CD14-positive monocyte (primary cell): ENCODE measurements at regions not wholly inside any gene's neighbourhood (a gene's known extent, or its start where the extent isn't known, plus 50 kb on each side); places are given as distances from the start of the nearest gene placed in this dataset.

Experiments used
- DNase-seq, 3 donors: peaks; one replicate each; pipeline ENCODE4 v3.0.0-alpha.2; 2011 to 2022
- H2AFZ ChIP-seq: 2 replicates; pipeline ENCODE4 v1.6.0; 2012; ENCODE audit warnings: mild to moderate bottlenecking, low read depth, low read length, inconsistent platforms; ENCODE audit not compliant: insufficient read depth, poor library complexity, severe bottlenecking
- H3K27ac ChIP-seq, 2 donors: 1 replicate in 1 of 2; 2 replicates in 1 of 2; pipeline ENCODE4 v1.5.1; 2012 to 2013; ENCODE audit warnings: low read length in 2 of 2, control low read depth in 1 of 2, inconsistent platforms in 1 of 2, low read depth in 1 of 2, mild to moderate bottlenecking in 1 of 2
- H3K27me3 ChIP-seq, 2 donors: one replicate each; pipeline versions ENCODE4 v1.6.0 to v1.6.1; 2011 to 2013; ENCODE audit warnings: low read length in 2 of 2; ENCODE audit not compliant: control insufficient read depth in 2 of 2, insufficient read depth in 2 of 2
- H3K36me3 ChIP-seq, 2 donors: replicated peaks in 1 of 2; 1 replicate in 1 of 2; 2 replicates in 1 of 2; pipeline versions ENCODE4 v1.5.1 to v1.6.1; 2012 to 2013; ENCODE audit warnings: low read length in 2 of 2, control low read depth in 1 of 2, inconsistent platforms in 1 of 2, mild to moderate bottlenecking in 1 of 2; ENCODE audit not compliant: insufficient read depth in 2 of 2, control insufficient read depth in 1 of 2
- H3K4me1 ChIP-seq, 2 donors: 1 replicate in 1 of 2; 2 replicates in 1 of 2; pipeline versions ENCODE4 v1.5.1 to v1.6.1; 2012 to 2013; ENCODE audit warnings: low read length in 2 of 2, control low read depth in 1 of 2, inconsistent platforms in 1 of 2, mild to moderate bottlenecking in 1 of 2, moderate library complexity in 1 of 2; ENCODE audit not compliant: insufficient read depth in 2 of 2, control insufficient read depth in 1 of 2
- H3K4me2 ChIP-seq: replicated peaks from 2 replicates; pipeline ENCODE3; 2012; ENCODE audit warnings: low read length, moderate library complexity, mild to moderate bottlenecking; ENCODE audit not compliant: poor library complexity, severe bottlenecking; ENCODE audit errors: extremely low read depth
- H3K4me3 ChIP-seq, 3 experiments: fragments of 200-600 bp in 1 of 3; sonication (generic) in 1 of 3; replicated peaks in 1 of 3; 1 replicate in 2 of 3; 2 replicates in 1 of 3; pipeline ENCODE4 v1.5.1; 2011 to 2013; ENCODE audit warnings: low read length in 3 of 3, mild to moderate bottlenecking in 3 of 3, control low read depth in 2 of 3, low read depth in 2 of 3, inconsistent platforms in 1 of 3, moderate library complexity in 1 of 3
- H3K79me2 ChIP-seq: 2 replicates; pipeline ENCODE4 v1.6.0; 2012; ENCODE audit warnings: mild to moderate bottlenecking, control low read depth, inconsistent platforms, low read length, moderate library complexity; ENCODE audit not compliant: insufficient read depth
- H3K9ac ChIP-seq: 2 replicates; pipeline ENCODE4 v1.6.0; 2017; ENCODE audit warnings: low read length, mild to moderate bottlenecking; ENCODE audit not compliant: insufficient read depth, poor library complexity, severe bottlenecking
- H3K9me3 ChIP-seq, 2 donors: replicated peaks in 1 of 2; 1 replicate in 1 of 2; 2 replicates in 1 of 2; pipeline versions ENCODE4 v1.5.1 to v1.6.1; 2012 to 2013; ENCODE audit warnings: low read length in 2 of 2, control low read depth in 1 of 2; ENCODE audit not compliant: control insufficient read depth in 1 of 2, insufficient read depth in 1 of 2
- H4K20me1 ChIP-seq: 2 replicates; pipeline ENCODE4 v1.6.0; 2012; ENCODE audit warnings: mild to moderate bottlenecking, low read length, control low read depth, moderate library complexity; ENCODE audit not compliant: insufficient read depth
- H3K27ac Mint-ChIP-seq, 7 donors: one replicate each; pipeline ENCODE4 v1.8.0; 2020; ENCODE audit warnings: mild to moderate bottlenecking in 7 of 7, mixed read lengths in 7 of 7, moderate library complexity in 6 of 7, inconsistent platforms in 2 of 7
- H3K27me3 Mint-ChIP-seq, 3 donors: one replicate each; pipeline ENCODE4 v1.8.0; 2021 to 2022; ENCODE audit warnings: low read depth in 3 of 3, mild to moderate bottlenecking in 3 of 3, mixed read lengths in 3 of 3, moderate library complexity in 3 of 3, inconsistent platforms in 1 of 3
- H3K36me3 Mint-ChIP-seq, 2 donors: one replicate each; pipeline ENCODE4 v1.8.0; 2020; ENCODE audit warnings: mixed read lengths in 2 of 2, inconsistent platforms in 1 of 2, mild to moderate bottlenecking in 1 of 2
- H3K4me1 Mint-ChIP-seq: one replicate; pipeline ENCODE4 v1.8.0; 2020; ENCODE audit warnings: mild to moderate bottlenecking, mixed read lengths
- H3K4me3 Mint-ChIP-seq, 2 donors: one replicate each; pipeline ENCODE4 v1.8.0; 2020; ENCODE audit warnings: mild to moderate bottlenecking in 2 of 2, mixed read lengths in 2 of 2, moderate library complexity in 1 of 2
- H3K9me3 Mint-ChIP-seq, 7 donors: one replicate each; pipeline ENCODE4 v1.8.0; 2020 to 2022; ENCODE audit warnings: mixed read lengths in 7 of 7, mild to moderate bottlenecking in 6 of 7, moderate library complexity in 6 of 7, inconsistent platforms in 2 of 7
- CTCF ChIP-seq: fragments of 200-600 bp; IDR thresholded peaks from one replicate; pipeline ENCODE4 v1.8.0; 2022; ENCODE audit warnings: antibody characterized with exemption, mild to moderate bottlenecking
- WGBS: methylation state at CpG from one replicate; pipeline ENCODE4 v1.1.5; 2013; ENCODE audit warnings: missing lambda C conversion rate; ENCODE audit not compliant: insufficient coverage; 5-methylcytosine and 5-hydroxymethylcytosine counted together
- intact Hi-C, 2 donors: fragments of 100-400 bp; cut with micrococcal nuclease; formaldehyde crosslinking; loops; one replicate each; pipeline versions ENCODE4 v1.15.0 to v1.15.1; 2023

- no peaks in the 10 kb centered on the region for H3K36me3 ChIP-seq
- H3K79me2 ChIP-seq = no peaks in the 10 kb centered on the region
- H3K9me3 Mint-ChIP-seq = peaks cover 11 to 30% (median 19%) of the 10 kb centered on the region in 7 donors
- H3K27me3 Mint-ChIP-seq = no peaks in the 10 kb centered on the region
- no peak for TF ChIP-seq CTCF
- H3K4me3 Mint-ChIP-seq = no peak overlapping the region
- no peak overlapping the region for H3K4me3 ChIP-seq
- no peak overlapping the region for H3K27ac Mint-ChIP-seq
- H4K20me1 ChIP-seq = no peaks in the 10 kb centered on the region
- peaks cover 7 to 12% of the 10 kb centered on the region in 2 donors for H3K9me3 ChIP-seq
- WGBS = no CpG with 5 or more reads among the region's 1 CpG
- H3K4me1 ChIP-seq = no peaks in the 10 kb centered on the region
- no peak overlapping the region for H3K27ac ChIP-seq
- peaks cover 5% of the 10 kb centered on the region for H3K4me1 Mint-ChIP-seq
- no peak overlapping the region for H2AFZ ChIP-seq
- H3K36me3 Mint-ChIP-seq = no peaks in the 10 kb centered on the region
- no peaks in the 10 kb centered on the region for H3K27me3 ChIP-seq
- intact Hi-C loops = no loop called here
- no peak overlapping the region for H3K9ac ChIP-seq
- no peak overlapping the region for H3K4me2 ChIP-seq
- no peak for DNase-seq
Measured at GRCh38 chr1:191977874-191978506, 180.3 kb upstream of the RGS18 start.

GRCh38 chr1:191984856-191985255, 173.4 kb upstream of the RGS18 start:
- H3K36me3 Mint-ChIP-seq = no peaks in the 10 kb centered on the region
- H3K4me2 ChIP-seq = no peak overlapping the region

More at GRCh38 chr1:191984856-191985255, 173.4 kb upstream of the RGS18 start:
- no peaks in the 10 kb centered on the region for H3K27me3 Mint-ChIP-seq
- no peak overlapping the region for H2AFZ ChIP-seq
- no peaks in the 10 kb centered on the region for H3K36me3 ChIP-seq
- H3K4me3 Mint-ChIP-seq = no peak overlapping the region
- no peak overlapping the region for H3K4me3 ChIP-seq
- DNase-seq = no peak
- H3K27ac ChIP-seq = no peak overlapping the region
- intact Hi-C loops = no loop called here
- H3K27ac Mint-ChIP-seq = no peak overlapping the region
- H3K9me3 Mint-ChIP-seq = peaks cover 15 to 31% (median 22%) of the 10 kb centered on the region in 7 donors
- WGBS = 96% methylated on average over 5 of the region's 6 CpGs
- H4K20me1 ChIP-seq = no peaks in the 10 kb centered on the region
- H3K4me1 ChIP-seq = no peaks in the 10 kb centered on the region
- no peak overlapping the region for H3K9ac ChIP-seq
- no peak for TF ChIP-seq CTCF
- peaks cover 9 to 20% of the 10 kb centered on the region in 2 donors for H3K9me3 ChIP-seq
- no peaks in the 10 kb centered on the region for H3K79me2 ChIP-seq
- H3K27me3 ChIP-seq = no peaks in the 10 kb centered on the region
- no peaks in the 10 kb centered on the region for H3K4me1 Mint-ChIP-seq
